K562 (cell line): ENCODE measurements at regions not wholly inside any gene's neighbourhood (a gene's known extent, or its start where the extent isn't known, plus 50 kb on each side); places are given as distances from the start of the nearest gene placed in this dataset.
A peak's percentile ranks its signal among the peaks of the same experiment; 100 is the strongest.

ENCODE experiments used
- ATAC-seq: fragments of 200-7000 bp; cut with Tn5 transposase; 3 replicates; pipeline ENCODE4 v1.9.1; 2020; ENCODE audit warnings: moderate library complexity
- BruUV-seq: library from RNA; stranded (reverse); fragments of 400-500 nt; replicated peaks from 2 replicates; lab custom pipeline; 2021; lab: Mats Ljungman, UMichigan
- CTCF ChIA-PET: fragments of 300-600 bp; formaldehyde crosslinking; extraction: SDS; loops from one replicate; lab custom pipeline; 2021; ENCODE audit warnings: low intra/inter-chr PET ratio; lab: Yijun Ruan, JAX
- POLR2A ChIA-PET: fragments of 300-600, 350-650 bp; sonication (Branson Sonifier 250); formaldehyde crosslinking; extraction: SDS; loops from one replicate; lab custom pipeline; 2021; ENCODE audit warnings: antibody characterized with exemption, inconsistent platforms; lab: Yijun Ruan, JAX
- DNase-seq, 4 experiments: peaks; one replicate each; pipeline versions ENCODE4 v3.0.0 to v3.0.0-alpha.2; 2011 to 2018; ENCODE audit warnings: low spot score in 3 of 4, mixed read lengths in 3 of 4; ENCODE audit errors: extremely low read depth in 1 of 4
- FAIRE-seq: peaks from 2 replicates; lab custom pipeline; 2011; peaks lifted over from hg19 to GRCh38; lab: Jason Lieb, UNC
- H2AFZ ChIP-seq: 2 replicates; pipeline ENCODE4 v1.6.0; 2011; ENCODE audit warnings: low read depth, low read length, control low read depth, inconsistent platforms
- H3K27ac ChIP-seq: fragments of 200-600 bp; 3 replicates; pipeline ENCODE4 v1.8.0; 2011; ENCODE audit warnings: low read depth, mild to moderate bottlenecking, control low read depth, inconsistent platforms, low read length, moderate library complexity, mixed read lengths; ENCODE audit errors: extremely low read depth
- H3K27me3 ChIP-seq, 2 experiments: fragments of 300-600 bp in 1 of 2; 2 replicates in 1 of 2; 3 replicates in 1 of 2; pipeline versions ENCODE4 v1.6.0 to v1.8.0; 2011; ENCODE audit warnings: inconsistent platforms in 2 of 2, low read length in 2 of 2, mild to moderate bottlenecking in 1 of 2, mixed read lengths in 1 of 2, moderate library complexity in 1 of 2; ENCODE audit not compliant: control insufficient read depth in 2 of 2, insufficient read depth in 2 of 2
- H3K36me3 ChIP-seq: fragments of 300-600 bp; 3 replicates; pipeline ENCODE4 v1.8.0; 2011; ENCODE audit warnings: mild to moderate bottlenecking, low read length, inconsistent platforms; ENCODE audit not compliant: control insufficient read depth, insufficient read depth
- H3K4me1 ChIP-seq, 2 experiments: fragments of 200-600 bp in 1 of 2; replicated peaks in 1 of 2; 2 replicates in 1 of 2; 3 replicates in 1 of 2; pipeline versions ENCODE4 v1.5.1 to v1.8.0; 2011; ENCODE audit warnings: inconsistent platforms in 2 of 2, low read length in 2 of 2, mild to moderate bottlenecking in 1 of 2, mixed read lengths in 1 of 2, moderate library complexity in 1 of 2; ENCODE audit not compliant: control insufficient read depth in 2 of 2, insufficient read depth in 2 of 2
- H3K4me2 ChIP-seq: 2 replicates; pipeline ENCODE4 v1.6.1; 2011; ENCODE audit warnings: low read length, control low read depth, inconsistent platforms, mixed read lengths; ENCODE audit not compliant: insufficient read depth
- H3K4me3 ChIP-seq: fragments of 200-600 bp; sonication (generic), shearing (Covaris generic); 2 replicates; pipeline ENCODE4 v1.5.1; 2016; ENCODE audit warnings: control low read depth, inconsistent platforms
- H3K79me2 ChIP-seq: fragments of 200-600 bp; 3 replicates; pipeline ENCODE4 v1.8.0; 2011; ENCODE audit warnings: low read length, inconsistent platforms; ENCODE audit not compliant: control insufficient read depth, insufficient read depth
- H3K9ac ChIP-seq, 2 experiments: 2 replicates each; pipeline versions ENCODE4 v1.6.0 to v1.6.1; 2011; ENCODE audit warnings: low read depth in 2 of 2, low read length in 2 of 2, control low read depth in 1 of 2, inconsistent platforms in 1 of 2, mild to moderate bottlenecking in 1 of 2, mixed read lengths in 1 of 2; ENCODE audit not compliant: insufficient read depth in 1 of 2
- H3K9me1 ChIP-seq: one replicate; pipeline ENCODE4 v1.6.0; 2011; ENCODE audit warnings: inconsistent platforms, mild to moderate bottlenecking, low read length, moderate library complexity; ENCODE audit not compliant: control insufficient read depth, insufficient read depth
- H3K9me3 ChIP-seq: replicated peaks from 2 replicates; pipeline ENCODE4 v1.5.1; 2011; ENCODE audit warnings: low read depth, low read length, inconsistent platforms; ENCODE audit not compliant: control insufficient read depth, insufficient read depth
- H4K20me1 ChIP-seq: replicated peaks from 2 replicates; pipeline ENCODE4 v1.6.1; 2011; ENCODE audit warnings: low read length, inconsistent platforms, mixed read lengths; ENCODE audit not compliant: control insufficient read depth, insufficient read depth
- CSDE1 ChIP-seq, 2 experiments: fragments of 450-650 bp; IDR thresholded peaks; 2 replicates each; pipeline ENCODE4 v1.6.1; 2016; ENCODE audit warnings: mild to moderate bottlenecking in 1 of 2
- E2F6 ChIP-seq, 2 experiments: IDR thresholded peaks; 2 replicates each; pipeline ENCODE4 v1.6.1; 2011; ENCODE audit warnings: borderline replicate concordance in 1 of 2, control low read depth in 1 of 2, low read depth in 1 of 2, low read length in 1 of 2, mild to moderate bottlenecking in 1 of 2, mixed read lengths in 1 of 2, moderate library complexity in 1 of 2; ENCODE audit not compliant: insufficient read depth in 1 of 2, insufficient read length in 1 of 2, poor library complexity in 1 of 2, severe bottlenecking in 1 of 2; ENCODE audit errors: extremely low read depth in 1 of 2
- FOXA3 ChIP-seq, 2 experiments: fragments of 450-650 bp in 1 of 2; sonication (generic) in 1 of 2; formaldehyde crosslinking; IDR thresholded peaks in 1 of 2; conservative IDR thresholded peaks in 1 of 2; 2 replicates each; pipeline versions ENCODE4 v1.4.0 to v1.8.0; 2020 to 2022; ENCODE audit warnings: mild to moderate bottlenecking in 2 of 2, missing genetic modification reagents in 1 of 2
- whole genome bisulfite sequencing: fragments of 100-300 bp; shearing (Covaris generic); methylation state at CpG from one replicate; pipeline ENCODE4 v1.1.6; 2016; ENCODE audit warnings: low coverage, mixed read lengths; ENCODE audit not compliant: insufficient coverage; ENCODE audit errors: missing lambda C conversion rate; 5-methylcytosine and 5-hydroxymethylcytosine counted together
- in situ Hi-C: fragments of 300-500 bp; cut with MboI; formaldehyde crosslinking; loops from 4 replicates; pipeline ENCODE4 v1.15.0; 2018; ENCODE audit warnings: inconsistent platforms, mixed read lengths
- intact Hi-C: fragments of 100-400 bp; cut with micrococcal nuclease; formaldehyde crosslinking; loops from 2 replicates; pipeline ENCODE4 v1.14.2; 2022
- TF ChIP-seq, protein P1 (sequence below): fragments of 450-650 bp; formaldehyde crosslinking; IDR thresholded peaks from 2 replicates; pipeline ENCODE4 v1.4.0; 2020; ENCODE audit warnings: mild to moderate bottlenecking, mixed read lengths

DNA sequence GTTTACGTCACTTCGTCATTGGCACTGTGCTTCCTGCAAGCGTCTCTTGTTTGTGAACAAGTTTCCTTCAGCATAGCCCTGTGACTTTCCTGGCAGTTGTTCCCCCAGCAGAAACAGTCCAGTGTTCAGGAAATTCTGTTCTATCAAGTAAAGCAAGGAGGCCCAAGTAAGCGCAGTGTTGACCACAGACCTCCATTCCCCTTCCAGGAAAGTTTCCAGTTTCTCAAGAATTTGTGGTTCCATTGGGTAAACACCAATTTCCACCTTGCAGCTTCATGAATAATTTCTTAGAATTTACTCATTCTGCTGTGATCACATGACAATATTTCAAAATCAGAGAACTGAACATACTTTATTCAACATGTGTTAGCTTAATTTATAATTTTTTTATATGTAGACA is 88.5 kb upstream of the ETV3 start:
- Histone ChIP-seq H3K4me3 (no peak overlapping the region), H3K27ac (no peak overlapping the region), H3K79me2 (no peaks in the 10 kb centered on the region), H3K9ac (no peak overlapping the region), H3K4me2 (no peak overlapping the region), H3K9me1 (no peaks in the 10 kb centered on the region), H3K27me3 (no peaks in the 10 kb centered on the region), H3K36me3 (no peaks in the 10 kb centered on the region), H2AFZ (no peak overlapping the region), H3K9me3 (peaks cover 2% of the 10 kb centered on the region; the same call in 1 of the 2 replicates), H3K4me1 (peaks cover 0 to 17% of the 10 kb centered on the region in 2 experiments; a peak in 3 of 5 replicates), H4K20me1 (no peaks in the 10 kb centered on the region)
- DNase-seq (no peak), FAIRE-seq (no peak), ATAC-seq (no peak)
- TF ChIP-seq CSDE1 (IDR thresholded peaks at IDR 0.05) (no peak), E2F6 (IDR thresholded peaks at IDR 0.05; ENCODE audit: borderline replicate concordance in 1 of 2, extremely low read depth in 1 of 2, insufficient read depth in 1 of 2, insufficient read length in 1 of 2, low read depth in 1 of 2, low read length in 1 of 2, poor library complexity in 1 of 2, severe bottlenecking in 1 of 2) (no peak), FOXA3 (CRISPR knock-in tag; conservative IDR thresholded peaks at IDR 0.05 in 1 of 2, IDR thresholded peaks at IDR 0.05 in 1 of 2) (peak in 1 of 2 experiments; percentile 54; a peak in 2 of 4 replicates)
- TF ChIP-seq, protein P1, sequence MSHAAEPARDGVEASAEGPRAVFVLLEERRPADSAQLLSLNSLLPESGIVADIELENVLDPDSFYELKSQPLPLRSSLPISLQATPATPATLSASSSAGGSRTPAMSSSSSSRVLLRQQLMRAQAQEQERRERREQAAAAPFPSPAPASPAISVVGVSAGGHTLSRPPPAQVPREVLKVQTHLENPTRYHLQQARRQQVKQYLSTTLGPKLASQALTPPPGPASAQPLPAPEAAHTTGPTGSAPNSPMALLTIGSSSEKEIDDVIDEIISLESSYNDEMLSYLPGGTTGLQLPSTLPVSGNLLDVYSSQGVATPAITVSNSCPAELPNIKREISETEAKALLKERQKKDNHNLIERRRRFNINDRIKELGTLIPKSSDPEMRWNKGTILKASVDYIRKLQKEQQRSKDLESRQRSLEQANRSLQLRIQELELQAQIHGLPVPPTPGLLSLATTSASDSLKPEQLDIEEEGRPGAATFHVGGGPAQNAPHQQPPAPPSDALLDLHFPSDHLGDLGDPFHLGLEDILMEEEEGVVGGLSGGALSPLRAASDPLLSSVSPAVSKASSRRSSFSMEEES (CRISPR knock-in tag): peak; percentile 28; the same call in 1 of the 2 replicates
- CTCF ChIA-PET: no interaction called here
- intact Hi-C loops: no loop called here
- POLR2A ChIA-PET: interaction anchor here (1.1 to 1.2 kb wide), 2 partner anchors 35 to 55 kb away, joined by 3 to 4 read pairs; no protein-coding TSS in a partner anchor
- in situ Hi-C loops: no loop called here
- no TSS peak for BruUV-seq
- 73% methylated on average over 4 of the region's 4 CpGs for WGBS
